GM12891 (cell line): ENCODE measurements at regions not wholly inside any gene's neighbourhood (a gene's known extent, or its start where the extent isn't known, plus 50 kb on each side); places are given as distances from the start of the nearest gene placed in this dataset.
"Not testable (repeated sequence)": the region's sequence is repeated elsewhere in the genome, so short reads cannot be mapped to it uniquely, and the experiment has no call there.

Experiments
- DNase-seq: peaks from one replicate; pipeline ENCODE4 v3.0.0; 2011; ENCODE audit warnings: low spot score; ENCODE audit not compliant: insufficient read length
- FAIRE-seq: peaks from 2 replicates; lab custom pipeline; 2011; peaks lifted over from hg19 to GRCh38; lab: Jason Lieb, UNC
- PAX5 ChIP-seq: IDR thresholded peaks from 2 replicates; pipeline ENCODE4 v1.6.1; 2011; ENCODE audit warnings: low read length, moderate library complexity, mild to moderate bottlenecking; ENCODE audit not compliant: insufficient read depth, severe bottlenecking
- POLR2A ChIP-seq: IDR thresholded peaks from 2 replicates; pipeline ENCODE4 v1.6.1; 2011; ENCODE audit warnings: low read depth, low read length, control low read depth
- POLR2AphosphoS5 ChIP-seq: IDR thresholded peaks from 2 replicates; pipeline ENCODE4 v1.6.1; 2011; ENCODE audit warnings: low read depth, low read length, control low read depth
- POU2F2 ChIP-seq: IDR thresholded peaks from 2 replicates; pipeline ENCODE4 v1.6.1; 2011; ENCODE audit warnings: low read depth, mild to moderate bottlenecking, control low read depth, low read length, moderate library complexity
- SPI1 ChIP-seq: IDR thresholded peaks from 2 replicates; pipeline ENCODE4 v1.6.1; 2011; ENCODE audit warnings: low read depth, low read length, control low read depth
- TAF1 ChIP-seq: IDR thresholded peaks from 2 replicates; pipeline ENCODE4 v1.6.1; 2011; ENCODE audit warnings: low read depth, low read length, control low read depth

GRCh38 chr16:77112746-77113145 is 78.2 kb upstream of the MON1B start:
- TF ChIP-seq PAX5 (no peak), POLR2AphosphoS5 (no peak), POLR2A (no peak), TAF1 (no peak)
- DNase-seq (no peak), FAIRE-seq (no peak)

- TF ChIP-seq POLR2AphosphoS5 (no peak), SPI1 (no peak), TAF1 (no peak), PAX5 (no peak), POLR2A (no peak), POU2F2 (no peak)
- FAIRE-seq (no peak), DNase-seq (no peak)
These were observed 77.2 kb upstream of the MON1B start for GRCh38 chr16:77113835-77114234.

GRCh38 chr16:77114361-77114760 is 76.6 kb upstream of the MON1B start:
- not testable (repeated sequence) for DNase-seq, FAIRE-seq

GRCh38 chr16:77116856-77117255 is 74.1 kb upstream of the MON1B start:
- DNase-seq (no peak), FAIRE-seq (no peak)
- TF ChIP-seq SPI1 = no peak
- no peak for TF ChIP-seq POLR2AphosphoS5
- TF ChIP-seq TAF1 = no peak
- TF ChIP-seq POU2F2 = no peak
- no peak for TF ChIP-seq PAX5
- no peak for TF ChIP-seq POLR2A

GRCh38 chr16:77117707-77118106 is 73.3 kb upstream of the MON1B start:
- TF ChIP-seq POU2F2 (no peak), POLR2A (no peak), POLR2AphosphoS5 (no peak), TAF1 (no peak)
- FAIRE-seq (no peak), DNase-seq (no peak)

GRCh38 chr16:77131398-77131797 is 59.6 kb upstream of the MON1B start:
- no peak for TF ChIP-seq SPI1
- TF ChIP-seq POLR2A = no peak
- TF ChIP-seq POLR2AphosphoS5 = no peak
- no peak for TF ChIP-seq TAF1
- no peak for TF ChIP-seq PAX5
- no peak for TF ChIP-seq POU2F2
- no peak for DNase-seq
- no peak for FAIRE-seq

- no peak for FAIRE-seq
- TF ChIP-seq TAF1 = no peak
- DNase-seq = no peak
These were observed 58.9 kb upstream of the MON1B start for GRCh38 chr16:77132051-77132618.

- FAIRE-seq (no peak), DNase-seq (no peak)
- TF ChIP-seq POLR2A (no peak), SPI1 (no peak), POLR2AphosphoS5 (no peak), POU2F2 (no peak), TAF1 (no peak), PAX5 (no peak)
These were observed 57.3 kb upstream of the MON1B start for GRCh38 chr16:77133706-77134105.

GRCh38 chr16:77137045-77137444 is 53.9 kb upstream of the MON1B start:
- TF ChIP-seq POLR2AphosphoS5 (no peak), PAX5 (no peak), POLR2A (no peak)
- FAIRE-seq = no peak
- DNase-seq = no peak
